HG03571 (cell line): ENCODE measurements at regions not wholly inside any gene's neighbourhood (a gene's known extent, or its start where the extent isn't known, plus 50 kb on each side); places are given as distances from the start of the nearest gene placed in this dataset.
"Not testable (repeated sequence)": the region's sequence is repeated elsewhere in the genome, so short reads cannot be mapped to it uniquely, and the experiment has no call there.

Experiments
- ATAC-seq: cut with Tn5 transposase; IDR thresholded peaks from one replicate; pipeline ENCODE4 v1.9.1; 2021; ENCODE audit not compliant: unreplicated experiment

DNA sequence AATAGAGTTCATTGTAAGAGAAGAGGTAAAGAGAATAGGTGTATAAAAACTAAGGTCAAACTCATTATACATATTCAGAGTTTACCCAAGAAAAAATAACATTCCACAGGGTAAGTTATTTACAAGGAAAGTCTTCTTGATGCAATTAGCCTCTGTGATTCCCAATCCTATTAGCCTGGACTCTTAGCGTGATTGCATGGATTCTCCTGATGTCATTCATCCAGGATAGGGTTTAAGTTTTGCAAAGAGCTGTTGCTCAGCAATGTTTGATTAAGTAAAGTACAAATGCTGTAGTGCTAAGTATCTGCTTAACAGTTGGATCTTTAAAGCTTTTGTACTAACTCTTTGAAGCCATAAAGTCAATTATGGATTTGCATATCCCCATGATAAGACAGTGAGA lies 767.8 kb upstream of the LUZP2 start:
- no peak for ATAC-seq

DNA sequence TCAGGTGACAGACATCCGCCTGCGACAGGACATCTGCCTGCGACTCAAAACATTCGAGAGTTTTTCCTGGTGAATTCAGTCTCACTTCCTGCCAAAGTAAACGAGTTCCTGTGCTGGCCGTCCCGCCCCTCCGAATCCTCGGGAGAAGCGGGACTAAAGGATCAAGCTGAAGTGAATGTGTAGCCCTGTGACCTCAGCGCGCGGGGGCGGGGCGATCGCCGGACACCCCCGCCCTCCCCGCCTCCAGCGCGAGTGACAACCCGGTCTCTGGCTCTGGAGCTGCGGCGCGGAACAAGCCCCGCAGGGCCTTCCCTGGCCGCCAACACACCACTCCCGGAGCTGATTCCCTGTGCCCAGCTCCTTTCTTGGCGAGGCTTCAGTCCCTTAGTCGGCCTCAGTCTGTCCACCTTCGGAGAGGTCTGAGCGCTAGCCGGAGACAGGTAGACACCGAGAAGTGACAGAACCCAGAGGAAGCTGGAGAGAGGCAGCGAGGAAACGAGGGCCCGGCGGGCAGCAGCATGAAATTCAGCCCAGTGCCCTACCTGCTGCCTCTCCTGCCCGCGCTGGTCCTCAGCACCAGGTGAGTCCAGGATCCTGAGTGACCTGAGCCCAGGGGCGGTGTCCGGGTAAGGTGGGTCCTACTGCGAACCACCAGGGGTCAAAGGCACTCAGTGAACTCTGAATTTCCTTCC lies 766.4 kb upstream of the LUZP2 start:
- ATAC-seq: no peak

- no peak for ATAC-seq
Measured at GRCh38 chr11:23732026-23732425, 764.8 kb upstream of the LUZP2 start.

DNA sequence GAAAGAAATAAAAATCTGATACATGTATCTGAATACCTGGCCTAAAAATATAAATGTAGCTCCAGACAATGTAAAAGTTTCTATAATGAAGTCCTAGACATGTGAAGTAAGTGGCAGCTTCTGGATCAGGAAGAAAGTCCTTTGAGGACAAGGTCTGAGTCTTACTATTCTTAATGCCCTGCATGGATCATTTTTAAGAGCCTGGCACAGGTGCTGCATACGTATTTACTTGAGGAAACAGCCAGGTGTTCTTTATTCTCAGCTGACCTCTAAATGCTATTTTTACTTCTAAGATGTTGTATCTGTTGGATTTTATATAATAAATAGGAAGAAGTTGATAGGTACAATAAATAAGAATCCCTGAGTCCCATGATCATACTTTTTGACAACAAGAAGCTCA lies 750.0 kb upstream of the LUZP2 start:
- ATAC-seq: no peak

GRCh38 chr11:23749762-23750430 lies 747.0 kb upstream of the LUZP2 start:
- no peak for ATAC-seq

DNA sequence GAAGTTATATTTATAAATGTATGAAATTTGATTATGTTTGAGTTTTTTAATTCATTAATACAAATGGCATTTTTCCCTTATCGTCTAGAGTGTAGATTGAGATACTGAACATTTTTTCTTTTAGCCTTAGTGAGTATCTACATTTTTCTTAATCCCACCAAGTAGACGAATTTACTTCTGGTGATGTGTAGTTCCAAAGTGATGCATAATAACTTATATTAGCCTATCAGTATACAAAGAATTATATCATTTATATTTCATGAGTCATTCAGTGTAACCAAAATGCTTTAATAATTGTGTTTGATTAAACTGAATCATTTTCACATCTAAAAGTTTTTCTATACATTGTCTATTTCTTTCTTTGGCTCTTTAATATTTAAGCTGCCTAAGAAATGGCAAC lies 745.6 kb upstream of the LUZP2 start:
- no peak for ATAC-seq

DNA sequence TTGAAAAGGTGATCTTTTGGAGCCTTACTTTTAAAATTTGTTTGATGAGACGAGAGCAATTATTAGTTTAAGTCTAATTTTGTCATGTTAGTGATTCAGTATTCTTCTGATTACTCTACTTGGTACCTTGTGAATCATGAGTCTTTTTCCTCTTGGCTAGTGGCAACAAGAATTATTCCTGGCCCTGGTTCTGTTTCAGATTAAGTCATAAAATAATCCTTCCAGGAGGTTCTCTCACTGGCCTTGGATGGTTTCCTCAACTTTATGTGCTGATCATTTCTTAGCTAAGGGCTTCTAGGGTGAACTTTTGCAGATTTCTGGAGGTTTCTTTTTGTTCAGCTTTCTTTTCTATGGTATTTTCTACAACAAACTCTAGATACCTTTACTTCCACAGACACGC lies 741.8 kb upstream of the LUZP2 start:
- ATAC-seq: no peak

GRCh38 chr11:23755769-23756168 lies 741.1 kb upstream of the LUZP2 start:
- ATAC-seq: no peak

DNA sequence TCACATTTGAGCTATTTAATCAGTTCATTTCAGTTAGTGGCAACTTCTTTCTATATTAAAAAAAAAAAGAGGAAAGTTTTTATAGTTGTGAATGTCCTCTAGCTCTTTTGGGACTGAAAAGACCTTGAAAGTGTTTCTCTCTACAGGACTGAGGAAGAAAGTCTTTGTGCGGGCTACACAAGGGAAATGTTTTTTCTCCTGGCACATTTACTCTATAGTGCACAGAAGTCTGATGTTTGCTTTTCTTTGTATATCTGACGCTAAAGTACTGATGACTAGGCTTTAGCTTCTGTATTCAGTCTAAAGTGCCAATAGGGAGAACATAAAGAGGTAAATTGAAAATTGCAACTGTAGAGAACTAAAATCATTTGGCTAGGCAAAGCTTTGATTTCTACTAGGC lies 737.4 kb upstream of the LUZP2 start:
- no peak for ATAC-seq

- no peak for ATAC-seq
Measured at GRCh38 chr11:23764286-23764685, 732.6 kb upstream of the LUZP2 start.

DNA sequence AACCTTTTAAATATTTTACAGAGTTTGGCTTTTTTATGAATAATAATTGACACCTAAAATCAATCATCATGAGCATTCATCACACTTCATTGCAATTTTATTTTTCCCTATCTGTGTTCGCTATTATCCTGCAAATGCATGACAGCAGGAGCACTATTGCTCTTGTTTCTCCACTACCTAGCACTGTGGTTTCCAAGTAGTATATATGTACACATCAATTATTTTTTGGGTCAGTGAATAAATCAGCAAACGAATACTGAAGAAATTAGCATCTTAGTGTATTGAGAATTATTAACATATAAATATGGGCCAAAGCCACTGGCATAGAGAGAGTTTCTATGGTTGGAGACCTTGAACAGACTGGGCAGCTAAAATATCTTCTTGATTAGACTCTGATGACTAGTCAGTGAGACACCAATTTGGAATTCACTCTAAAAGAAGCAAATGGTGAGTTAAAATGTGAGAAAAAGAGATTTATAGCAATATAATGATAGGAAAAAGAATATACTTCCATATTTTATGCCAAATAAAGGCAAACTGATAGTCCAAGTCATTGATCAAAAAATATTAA lies 731.1 kb upstream of the LUZP2 start:
- ATAC-seq: no peak

DNA sequence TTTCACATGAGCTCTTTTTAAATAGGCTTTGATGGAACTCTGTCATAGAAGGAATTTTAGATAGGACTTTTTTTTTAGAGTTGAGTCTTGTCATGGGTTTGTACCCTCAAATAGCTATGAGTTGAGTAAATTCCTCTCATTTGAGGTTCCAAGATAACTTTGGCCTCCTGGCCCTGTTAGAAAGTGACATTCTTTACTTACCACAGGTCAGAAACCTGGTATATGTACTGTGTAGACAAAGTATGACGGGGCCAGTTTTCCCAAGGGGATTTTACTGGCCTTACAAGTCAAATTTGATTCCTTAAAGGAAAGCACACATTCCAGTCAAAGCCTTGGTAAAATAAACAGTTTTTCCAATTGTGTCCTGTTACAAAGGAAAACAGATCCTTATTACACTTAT lies 729.3 kb upstream of the LUZP2 start:
- no peak for ATAC-seq

DNA sequence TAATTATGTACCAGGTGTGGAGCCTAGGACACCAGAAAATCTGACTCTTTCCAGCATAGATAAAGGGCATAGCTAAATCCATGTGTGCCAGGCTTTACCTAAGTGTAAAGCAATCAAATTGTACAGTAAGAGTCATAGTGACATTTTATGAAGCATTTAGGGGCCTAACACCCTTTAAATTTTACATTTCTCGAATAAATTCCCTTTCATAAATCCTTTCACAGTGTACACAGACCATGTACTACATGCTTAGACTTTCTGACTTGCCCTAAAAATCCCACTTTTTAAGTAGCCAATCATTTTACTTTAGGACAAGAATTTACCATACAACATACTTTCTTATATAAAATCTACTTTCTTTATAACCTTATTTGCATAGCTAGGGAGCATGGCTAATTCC lies 727.6 kb upstream of the LUZP2 start:
- ATAC-seq: no peak

- ATAC-seq: no peak
Measured at GRCh38 chr11:23772081-23772480, 724.8 kb upstream of the LUZP2 start.

DNA sequence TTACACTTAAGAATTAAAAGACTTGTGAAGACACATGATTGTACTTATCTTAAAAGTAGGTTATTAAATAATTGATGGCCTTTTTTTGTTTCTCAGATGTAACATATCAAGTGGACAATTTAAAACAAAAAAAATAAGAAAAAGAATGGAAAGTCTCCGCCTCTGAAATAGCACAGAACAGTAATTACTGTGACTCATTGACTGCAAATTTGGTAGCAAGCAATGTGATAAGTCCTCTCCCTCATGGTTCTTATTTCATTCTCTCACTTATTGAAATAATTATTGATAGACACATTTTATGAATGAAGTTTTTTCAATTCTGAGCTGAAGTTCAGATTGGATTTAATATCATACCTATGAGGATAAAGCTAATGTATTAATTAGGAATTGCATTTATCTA lies 717.9 kb upstream of the LUZP2 start:
- ATAC-seq: no peak

GRCh38 chr11:23780231-23780630 lies 716.6 kb upstream of the LUZP2 start:
- no peak for ATAC-seq

DNA sequence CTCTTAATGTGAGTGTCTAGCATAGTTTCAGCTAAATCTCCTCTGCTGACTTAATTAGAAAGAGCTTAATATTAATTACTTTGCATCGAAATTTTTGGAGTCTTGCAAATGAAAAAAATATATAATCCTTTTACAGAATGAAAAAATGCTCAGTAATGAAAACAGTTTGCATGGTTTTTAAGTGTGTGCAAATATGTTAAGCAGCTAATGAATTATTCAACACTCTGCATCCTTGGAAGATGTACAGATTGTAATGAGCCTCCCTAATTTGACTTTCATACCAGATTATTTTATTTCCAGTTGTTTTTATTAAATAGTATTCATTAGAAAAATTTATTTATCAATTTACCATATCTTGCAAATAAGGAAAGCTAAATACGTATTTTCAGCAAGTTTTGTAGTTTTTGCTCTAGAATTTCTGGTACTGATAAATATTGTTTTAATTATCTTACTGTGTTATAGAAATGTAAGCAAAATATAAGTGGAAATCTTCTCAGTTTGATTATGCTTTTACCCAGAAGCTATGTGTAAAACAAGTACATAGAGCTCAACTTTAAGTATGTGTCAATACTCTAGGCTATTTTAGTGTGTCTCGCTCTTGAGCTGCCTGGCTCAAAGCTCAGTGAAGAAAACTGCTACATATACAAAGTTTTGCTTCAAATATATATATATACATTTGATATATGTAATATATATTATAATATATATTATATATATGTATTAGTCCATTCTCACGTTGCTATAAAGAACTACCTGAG lies 714.9 kb upstream of the LUZP2 start:
- ATAC-seq: no peak

GRCh38 chr11:23786974-23787373 lies 709.9 kb upstream of the LUZP2 start:
- ATAC-seq: not testable (repeated sequence)

DNA sequence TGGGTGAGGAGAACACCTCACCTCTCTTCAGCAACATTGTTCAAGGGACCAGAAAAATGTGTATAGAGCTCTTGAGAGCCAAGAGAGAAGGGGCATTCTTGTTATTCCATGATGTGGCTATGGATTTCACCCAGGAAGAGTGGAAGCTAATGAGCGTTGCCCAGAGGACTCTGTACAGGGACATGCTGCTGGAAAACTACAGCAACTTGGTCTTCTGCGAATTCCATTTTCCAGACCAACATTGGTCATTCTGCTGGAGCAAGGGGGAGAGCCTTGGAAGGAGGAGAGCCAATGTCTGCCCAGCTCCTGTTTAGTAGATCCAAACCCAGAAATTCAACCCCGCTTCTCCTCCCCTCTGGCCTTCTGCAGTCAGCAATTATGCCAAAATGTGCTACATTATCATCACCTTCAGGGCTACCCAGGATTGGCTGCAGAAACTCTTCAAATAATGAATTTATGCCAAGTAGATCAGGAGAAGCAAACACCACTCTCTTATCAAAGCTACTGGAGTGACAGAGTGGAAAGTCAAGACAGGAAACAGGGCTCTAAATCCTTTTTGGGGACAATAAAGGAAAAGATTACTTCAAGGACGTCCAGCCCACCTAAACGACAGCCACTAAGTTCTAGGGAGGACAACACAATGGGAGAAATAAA lies 707.5 kb upstream of the LUZP2 start:
- no peak for ATAC-seq

GRCh38 chr11:23789938-23790371 lies 706.9 kb upstream of the LUZP2 start:
- ATAC-seq: no peak
